ENCODE measurements at regions not wholly inside any gene's neighbourhood (a gene's known extent, or its start where the extent isn't known, plus 50 kb on each side); places are given as distances from the start of the nearest gene placed in this dataset.

DNA sequence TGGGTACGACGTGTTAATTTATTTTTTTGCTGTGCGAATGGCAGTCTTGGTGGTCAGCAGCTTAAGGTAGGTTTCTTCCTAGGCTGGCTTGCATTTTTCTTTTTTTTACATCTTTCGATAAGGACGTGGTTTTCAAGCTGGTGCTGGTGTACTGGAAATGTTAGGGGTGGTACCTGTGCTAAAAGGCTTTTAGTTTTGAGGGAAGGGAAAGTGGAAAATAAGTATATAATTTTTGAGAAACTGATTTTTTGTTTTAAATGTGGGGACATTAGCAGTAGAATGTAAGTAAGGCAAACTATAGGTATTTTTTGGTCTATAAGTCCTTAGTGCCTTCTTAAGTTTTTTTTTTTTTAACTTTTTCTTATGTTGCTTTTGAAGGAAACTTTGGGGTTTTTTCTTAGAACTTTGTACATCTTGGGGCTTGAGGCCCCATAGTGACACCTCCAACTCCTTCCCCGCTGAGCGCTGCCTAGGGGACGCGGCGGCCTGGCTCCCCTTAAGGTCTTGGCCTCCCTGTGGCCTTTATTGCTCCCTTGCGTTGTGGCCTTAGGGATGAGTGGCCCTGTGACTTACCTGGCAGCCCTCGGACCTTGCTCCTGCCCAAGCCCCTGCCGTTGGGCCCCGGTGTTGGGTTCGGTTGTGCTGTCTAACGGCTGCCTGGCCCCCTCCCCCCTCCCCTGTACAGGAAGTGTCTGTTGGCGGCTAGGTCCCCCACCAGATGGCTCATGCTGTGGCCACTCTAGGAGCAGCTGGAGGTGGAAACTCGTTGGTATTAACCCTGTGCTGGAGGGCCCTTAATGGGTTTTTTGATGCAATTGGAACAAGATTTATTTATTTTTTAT lies 88.0 kb upstream of the RPRML start:
- no peaks in the 10 kb centered on the region for H3K27me3 ChIP-seq (ENCODE audit: insufficient read depth, poor library complexity, severe bottlenecking)
- peak overlapping the region; percentile 60 for H3K4me3 ChIP-seq (replicated peaks; ENCODE audit: insufficient read depth, low read length)
- peak; percentile 89 to 91 for DNase-seq (ENCODE audit: low read depth in 1 of 2, low spot score in 1 of 2)
- TF ChIP-seq SPI1 (IDR thresholded peaks at IDR 0.05; ENCODE audit: borderline replicate concordance, low read depth), result peak; percentile 49; the same call in 1 of the 2 replicates
- TF ChIP-seq, protein P1, sequence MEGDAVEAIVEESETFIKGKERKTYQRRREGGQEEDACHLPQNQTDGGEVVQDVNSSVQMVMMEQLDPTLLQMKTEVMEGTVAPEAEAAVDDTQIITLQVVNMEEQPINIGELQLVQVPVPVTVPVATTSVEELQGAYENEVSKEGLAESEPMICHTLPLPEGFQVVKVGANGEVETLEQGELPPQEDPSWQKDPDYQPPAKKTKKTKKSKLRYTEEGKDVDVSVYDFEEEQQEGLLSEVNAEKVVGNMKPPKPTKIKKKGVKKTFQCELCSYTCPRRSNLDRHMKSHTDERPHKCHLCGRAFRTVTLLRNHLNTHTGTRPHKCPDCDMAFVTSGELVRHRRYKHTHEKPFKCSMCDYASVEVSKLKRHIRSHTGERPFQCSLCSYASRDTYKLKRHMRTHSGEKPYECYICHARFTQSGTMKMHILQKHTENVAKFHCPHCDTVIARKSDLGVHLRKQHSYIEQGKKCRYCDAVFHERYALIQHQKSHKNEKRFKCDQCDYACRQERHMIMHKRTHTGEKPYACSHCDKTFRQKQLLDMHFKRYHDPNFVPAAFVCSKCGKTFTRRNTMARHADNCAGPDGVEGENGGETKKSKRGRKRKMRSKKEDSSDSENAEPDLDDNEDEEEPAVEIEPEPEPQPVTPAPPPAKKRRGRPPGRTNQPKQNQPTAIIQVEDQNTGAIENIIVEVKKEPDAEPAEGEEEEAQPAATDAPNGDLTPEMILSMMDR (IDR thresholded peaks at IDR 0.05; ENCODE audit: insufficient read depth, low read length), result no peak
- TF ChIP-seq GABPA (IDR thresholded peaks at IDR 0.05; ENCODE audit: low read depth), result peak; percentile 82
- TF ChIP-seq, protein P2, sequence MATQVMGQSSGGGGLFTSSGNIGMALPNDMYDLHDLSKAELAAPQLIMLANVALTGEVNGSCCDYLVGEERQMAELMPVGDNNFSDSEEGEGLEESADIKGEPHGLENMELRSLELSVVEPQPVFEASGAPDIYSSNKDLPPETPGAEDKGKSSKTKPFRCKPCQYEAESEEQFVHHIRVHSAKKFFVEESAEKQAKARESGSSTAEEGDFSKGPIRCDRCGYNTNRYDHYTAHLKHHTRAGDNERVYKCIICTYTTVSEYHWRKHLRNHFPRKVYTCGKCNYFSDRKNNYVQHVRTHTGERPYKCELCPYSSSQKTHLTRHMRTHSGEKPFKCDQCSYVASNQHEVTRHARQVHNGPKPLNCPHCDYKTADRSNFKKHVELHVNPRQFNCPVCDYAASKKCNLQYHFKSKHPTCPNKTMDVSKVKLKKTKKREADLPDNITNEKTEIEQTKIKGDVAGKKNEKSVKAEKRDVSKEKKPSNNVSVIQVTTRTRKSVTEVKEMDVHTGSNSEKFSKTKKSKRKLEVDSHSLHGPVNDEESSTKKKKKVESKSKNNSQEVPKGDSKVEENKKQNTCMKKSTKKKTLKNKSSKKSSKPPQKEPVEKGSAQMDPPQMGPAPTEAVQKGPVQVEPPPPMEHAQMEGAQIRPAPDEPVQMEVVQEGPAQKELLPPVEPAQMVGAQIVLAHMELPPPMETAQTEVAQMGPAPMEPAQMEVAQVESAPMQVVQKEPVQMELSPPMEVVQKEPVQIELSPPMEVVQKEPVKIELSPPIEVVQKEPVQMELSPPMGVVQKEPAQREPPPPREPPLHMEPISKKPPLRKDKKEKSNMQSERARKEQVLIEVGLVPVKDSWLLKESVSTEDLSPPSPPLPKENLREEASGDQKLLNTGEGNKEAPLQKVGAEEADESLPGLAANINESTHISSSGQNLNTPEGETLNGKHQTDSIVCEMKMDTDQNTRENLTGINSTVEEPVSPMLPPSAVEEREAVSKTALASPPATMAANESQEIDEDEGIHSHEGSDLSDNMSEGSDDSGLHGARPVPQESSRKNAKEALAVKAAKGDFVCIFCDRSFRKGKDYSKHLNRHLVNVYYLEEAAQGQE (IDR thresholded peaks at IDR 0.05; ENCODE audit: insufficient replicate concordance, low read depth), result peak; percentile 67
- peak; percentile 99 for TF ChIP-seq POLR2AphosphoS5 (IDR thresholded peaks at IDR 0.05; ENCODE audit: low read depth)
- H3K27ac ChIP-seq (replicated peaks), result peak overlapping the region; percentile 99

DNA sequence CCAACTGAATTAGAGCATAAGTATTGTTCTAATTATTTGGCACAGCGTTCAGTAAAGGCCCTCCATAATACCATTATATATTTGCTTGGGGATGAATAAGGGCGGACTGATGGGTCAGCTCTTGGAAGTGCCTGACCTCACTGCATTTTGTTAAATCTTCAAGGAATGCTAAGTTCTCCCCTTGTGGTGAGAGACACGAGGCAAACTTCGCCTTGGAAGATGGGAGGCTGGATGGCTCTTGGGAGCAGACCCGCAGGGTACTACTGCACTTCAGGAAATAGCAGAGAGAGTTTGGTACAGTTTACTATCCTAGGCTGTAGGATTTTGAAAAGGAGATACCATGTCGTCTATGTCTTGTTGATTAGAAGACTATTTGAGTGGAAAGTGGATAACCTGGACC lies 87.0 kb upstream of the RPRML start:
- no peak for DNase-seq (ENCODE audit: low read depth in 1 of 2, low spot score in 1 of 2)
- TF ChIP-seq SPI1 (IDR thresholded peaks at IDR 0.05; ENCODE audit: borderline replicate concordance, low read depth) (no peak), GABPA (IDR thresholded peaks at IDR 0.05; ENCODE audit: low read depth) (no peak), POLR2AphosphoS5 (IDR thresholded peaks at IDR 0.05; ENCODE audit: low read depth) (no peak)
- TF ChIP-seq, protein P2 (IDR thresholded peaks at IDR 0.05; ENCODE audit: insufficient replicate concordance, low read depth), result no peak
- TF ChIP-seq, protein P1 (IDR thresholded peaks at IDR 0.05; ENCODE audit: insufficient read depth, low read length), result no peak
- Histone ChIP-seq H3K27ac (replicated peaks) (peak overlapping the region; percentile 99; the same call in 1 of the 2 replicates), H3K27me3 (ENCODE audit: insufficient read depth, poor library complexity, severe bottlenecking) (no peaks in the 10 kb centered on the region), H3K4me3 (replicated peaks; ENCODE audit: insufficient read depth, low read length) (no peak overlapping the region)

DNA sequence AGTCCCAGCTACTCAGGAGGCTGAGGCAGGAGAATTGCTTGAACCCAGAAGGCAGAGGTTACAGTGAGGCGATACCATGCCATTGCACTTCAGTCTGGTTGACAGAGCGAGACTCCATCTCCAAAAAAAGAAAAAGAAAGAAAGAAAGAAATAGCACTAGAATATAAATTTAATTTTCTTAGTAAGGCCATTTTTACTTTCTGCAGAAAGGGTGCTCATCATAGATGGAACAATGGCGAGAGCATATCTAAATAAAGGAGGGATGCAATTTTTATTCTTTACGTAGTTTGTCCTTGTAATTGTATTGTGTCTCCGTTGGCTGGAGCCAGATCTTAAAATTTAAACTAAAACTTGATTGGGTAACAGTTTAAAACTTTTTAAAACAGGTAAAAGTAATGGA lies 85.6 kb upstream of the RPRML start:
- TF ChIP-seq, protein P1 (IDR thresholded peaks at IDR 0.05; ENCODE audit: insufficient read depth, low read length), result no peak
- TF ChIP-seq GABPA (IDR thresholded peaks at IDR 0.05; ENCODE audit: low read depth) (no peak), SPI1 (IDR thresholded peaks at IDR 0.05; ENCODE audit: borderline replicate concordance, low read depth) (no peak), POLR2AphosphoS5 (IDR thresholded peaks at IDR 0.05; ENCODE audit: low read depth) (no peak)
- Histone ChIP-seq H3K4me3 (replicated peaks; ENCODE audit: insufficient read depth, low read length) (no peak overlapping the region), H3K27me3 (ENCODE audit: insufficient read depth, poor library complexity, severe bottlenecking) (no peaks in the 10 kb centered on the region), H3K27ac (replicated peaks) (no peak overlapping the region)
- DNase-seq (ENCODE audit: low read depth in 1 of 2, low spot score in 1 of 2), result no peak
